DMS53 (cell line): ENCODE measurements at regions not wholly inside any gene's neighbourhood (a gene's known extent, or its start where the extent isn't known, plus 50 kb on each side); places are given as distances from the start of the nearest gene placed in this dataset.

ENCODE experiments used
- DNase-seq: peaks from one replicate; lab custom pipeline; 2025; lab: John Stamatoyannopoulos, UW

DNA sequence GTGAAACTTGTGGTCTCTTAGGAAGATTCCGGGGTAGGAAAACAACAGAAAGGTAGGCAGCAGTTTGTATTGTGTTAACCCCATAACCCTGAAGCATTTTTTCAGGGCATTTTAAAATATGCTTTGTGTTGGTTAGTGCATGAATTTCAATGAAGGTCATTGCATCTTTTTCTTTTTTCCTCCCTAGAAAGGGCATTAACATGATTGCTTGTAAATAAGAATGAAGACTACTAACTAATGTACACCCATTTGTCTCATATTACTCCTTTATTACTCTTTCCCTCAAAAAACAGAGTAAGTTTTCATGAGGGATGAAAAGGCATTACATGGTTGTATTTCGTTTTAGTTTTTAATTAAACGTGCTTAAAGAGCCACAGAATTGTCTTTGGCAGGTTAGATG lies 141.4 kb downstream of the OGFRL1 start:
- DNase-seq, result no peak

DNA sequence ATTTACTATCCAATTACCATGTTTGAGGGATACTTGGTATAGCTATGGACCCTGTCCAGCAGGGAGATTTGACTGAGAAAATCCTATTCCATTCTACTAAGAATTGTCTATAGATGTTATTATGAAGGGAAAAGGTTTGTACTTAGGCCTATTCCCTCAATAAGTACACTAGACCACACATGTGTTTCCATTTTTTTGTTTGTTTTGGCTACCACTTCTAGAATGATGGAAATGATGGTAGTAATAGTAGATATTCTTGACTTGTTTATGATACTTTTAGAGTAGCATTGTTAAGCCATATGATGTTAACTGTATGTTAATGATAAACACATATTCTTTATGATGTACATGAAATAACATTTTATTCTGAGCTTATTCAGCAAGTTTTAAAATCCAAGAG lies 144.8 kb downstream of the OGFRL1 start:
- no peak for DNase-seq

DNA sequence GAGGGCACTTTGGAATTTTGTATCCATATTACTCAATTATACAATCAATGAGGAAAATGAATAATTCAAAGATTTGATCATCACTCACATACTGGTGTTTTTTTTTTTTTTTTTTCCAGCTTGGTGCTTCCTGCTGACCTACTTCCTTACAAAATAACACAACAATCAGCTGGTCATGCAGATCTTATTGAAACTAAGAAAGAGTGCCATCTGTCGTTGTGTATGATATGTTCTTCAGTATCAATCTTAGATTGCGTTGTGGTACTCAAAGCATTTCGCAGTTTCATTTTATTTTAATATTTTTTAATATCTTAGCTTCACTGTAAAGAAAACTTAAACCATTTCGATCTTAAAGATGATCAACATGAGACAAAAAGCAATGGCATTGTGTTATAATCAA lies 155.6 kb downstream of the OGFRL1 start:
- DNase-seq, result peak; percentile 79

DNA sequence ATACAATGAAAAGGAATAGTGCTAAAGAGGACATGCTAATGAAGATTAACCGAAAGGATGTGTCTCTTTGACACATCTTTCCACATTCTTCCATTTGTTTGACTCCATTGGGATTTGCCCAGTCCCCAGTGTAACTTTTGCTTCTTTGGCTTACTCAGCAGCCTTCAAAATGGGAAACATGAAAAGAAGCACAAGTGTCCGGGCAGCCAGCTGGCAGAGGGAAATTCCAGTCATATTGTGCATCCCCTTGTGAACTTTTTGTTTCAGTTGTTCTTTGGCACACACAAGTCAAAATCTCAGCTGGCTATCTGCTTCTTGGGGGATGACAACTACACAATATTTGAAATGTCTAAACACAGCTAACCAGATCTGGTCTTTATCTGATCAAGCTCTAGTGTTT lies 157.4 kb downstream of the OGFRL1 start:
- no peak for DNase-seq

DNA sequence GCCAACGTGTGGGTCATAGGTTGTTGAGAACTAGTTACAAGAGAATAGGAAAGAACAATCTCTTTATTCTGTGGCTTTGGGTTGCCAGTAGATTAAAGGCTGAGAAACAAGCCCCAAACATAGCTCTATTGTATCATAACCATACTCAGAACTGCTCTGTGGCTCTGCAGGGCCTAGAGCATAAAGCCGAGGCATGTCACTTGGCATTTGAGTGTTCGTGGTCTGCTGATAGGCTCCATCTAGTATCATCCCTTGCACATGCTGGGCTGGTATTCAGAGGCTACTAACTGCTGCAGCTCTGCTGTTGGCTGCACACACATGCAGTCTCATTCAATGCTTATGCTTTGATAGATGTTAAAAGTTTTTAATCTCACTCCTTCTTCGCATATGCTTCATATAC lies 157.9 kb downstream of the OGFRL1 start:
- DNase-seq, result peak; percentile 24

DNA sequence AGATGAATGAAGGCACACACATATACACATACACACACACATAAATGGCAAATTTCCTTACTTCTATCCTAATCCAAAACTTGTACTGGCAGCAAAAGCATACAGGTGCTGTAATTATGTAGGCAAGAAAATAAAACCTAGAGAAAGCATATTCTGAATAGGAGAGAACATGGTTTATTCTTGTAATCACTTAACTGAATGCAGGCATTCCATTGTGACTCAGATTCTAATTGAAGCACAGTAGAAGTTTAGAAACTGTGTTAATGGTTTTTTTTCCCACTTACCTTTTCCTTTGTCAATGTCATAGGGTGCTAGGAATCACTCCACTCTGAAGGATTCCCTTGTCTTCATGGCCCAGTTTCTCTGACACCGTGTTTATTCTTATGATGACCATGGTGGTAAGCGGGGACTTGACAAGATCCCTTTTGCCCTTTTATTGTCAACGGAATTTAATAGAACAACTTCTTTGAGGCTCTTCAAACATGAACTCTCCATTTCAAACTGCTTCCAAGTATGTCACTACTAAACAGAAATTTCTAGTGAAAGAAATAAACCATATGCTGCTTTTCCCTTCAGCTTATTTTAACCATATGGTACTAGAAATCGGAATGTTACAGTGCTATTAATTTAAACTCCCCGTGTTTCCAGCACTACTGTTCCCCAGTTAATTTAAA lies 164.2 kb downstream of the OGFRL1 start:
- DNase-seq, result no peak

DNA sequence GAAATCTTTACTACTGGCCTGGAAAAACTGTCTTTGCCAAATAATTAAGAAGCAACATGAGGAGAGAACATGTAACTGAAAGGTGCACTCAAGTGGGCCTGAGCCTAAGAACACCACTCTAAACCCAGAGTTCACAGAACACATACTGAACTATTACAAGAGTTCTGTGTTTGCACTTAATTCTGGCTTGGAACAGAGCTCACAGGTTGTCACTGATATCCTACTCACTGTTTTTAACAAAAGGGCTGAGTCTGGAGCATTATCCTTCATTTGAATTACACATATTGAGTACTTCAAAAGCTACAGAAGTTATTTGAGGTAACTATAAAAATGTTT lies 164.7 kb downstream of the OGFRL1 start:
- no peak for DNase-seq

DNA sequence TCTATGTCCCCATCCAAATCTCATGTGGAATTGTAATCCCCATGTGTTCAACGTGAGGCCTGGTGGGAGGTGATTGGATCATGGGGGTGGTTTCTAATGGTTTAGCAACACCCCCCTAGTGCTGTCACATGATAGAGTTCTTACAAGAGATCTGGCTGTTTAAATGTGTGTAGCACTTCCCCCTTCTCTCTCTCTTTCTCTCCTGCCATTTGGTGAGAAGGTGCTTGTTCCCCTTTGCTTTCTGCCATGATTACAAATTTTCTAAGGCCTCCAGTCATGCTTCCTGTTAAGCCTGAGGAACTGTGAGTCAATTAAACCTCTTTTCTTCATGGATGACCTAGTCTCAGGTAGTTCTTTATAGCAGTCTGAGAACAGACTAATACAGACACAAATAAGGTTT lies 165.4 kb downstream of the OGFRL1 start:
- DNase-seq, result peak; percentile 50

DNA sequence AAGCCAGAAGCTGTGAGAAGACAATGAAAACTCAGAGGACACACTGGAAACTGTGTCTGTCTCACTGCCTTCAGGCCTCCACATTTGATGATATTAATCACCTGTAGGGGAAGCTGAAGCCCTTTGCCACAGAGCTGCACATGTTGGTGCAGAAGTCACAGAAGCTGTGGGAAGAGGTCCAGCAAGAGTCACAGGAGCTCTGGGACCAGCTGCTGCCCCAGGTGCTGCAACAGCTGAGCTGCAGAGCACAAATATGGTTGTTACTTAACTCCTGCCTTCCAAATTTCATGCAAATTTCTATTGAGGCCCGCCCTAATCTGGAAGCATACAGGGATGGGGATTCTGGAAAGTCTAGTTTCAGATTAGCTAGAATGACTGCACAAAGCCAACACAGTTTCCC lies 169.3 kb downstream of the OGFRL1 start:
- peak; percentile 91 for DNase-seq

DNA sequence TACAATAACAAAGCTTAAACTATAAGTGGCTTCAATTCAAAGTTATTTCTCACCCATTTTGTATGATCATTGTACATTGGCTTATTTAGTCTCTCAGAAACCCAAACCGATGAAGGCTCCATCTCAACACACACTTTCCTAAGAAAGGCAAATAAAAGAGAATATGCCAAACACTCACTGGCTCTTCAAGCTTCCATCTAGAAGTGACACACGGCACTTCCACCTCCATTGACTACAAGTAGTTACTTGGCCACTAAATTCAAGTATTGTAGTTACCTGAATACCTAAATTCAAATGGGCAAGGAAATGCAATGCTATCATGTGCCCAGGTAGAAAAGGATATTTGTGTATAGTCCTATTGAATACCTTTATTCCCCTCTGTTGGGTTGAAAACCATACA lies 170.6 kb downstream of the OGFRL1 start:
- DNase-seq, result peak; percentile 89

DNA sequence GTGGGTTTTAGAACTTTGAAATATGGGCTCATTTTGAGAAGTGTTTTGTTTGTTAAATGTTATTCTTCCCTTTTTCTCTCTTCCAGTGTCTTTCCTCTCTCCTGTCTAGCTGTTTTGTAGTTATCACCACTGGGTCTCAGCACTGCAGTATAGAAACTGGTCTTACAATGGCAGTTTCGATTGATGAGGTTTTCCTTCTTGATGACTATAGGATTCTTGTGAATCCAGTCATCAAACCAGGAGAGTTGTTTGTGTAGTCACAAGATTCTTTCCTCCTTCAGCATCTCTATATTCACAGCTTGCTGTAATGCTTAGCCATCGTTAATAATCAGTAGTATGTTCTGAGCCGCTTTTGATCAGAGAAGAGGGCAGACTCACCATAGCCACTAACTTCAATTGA lies 172.3 kb downstream of the OGFRL1 start:
- DNase-seq, result peak; percentile 38

DNA sequence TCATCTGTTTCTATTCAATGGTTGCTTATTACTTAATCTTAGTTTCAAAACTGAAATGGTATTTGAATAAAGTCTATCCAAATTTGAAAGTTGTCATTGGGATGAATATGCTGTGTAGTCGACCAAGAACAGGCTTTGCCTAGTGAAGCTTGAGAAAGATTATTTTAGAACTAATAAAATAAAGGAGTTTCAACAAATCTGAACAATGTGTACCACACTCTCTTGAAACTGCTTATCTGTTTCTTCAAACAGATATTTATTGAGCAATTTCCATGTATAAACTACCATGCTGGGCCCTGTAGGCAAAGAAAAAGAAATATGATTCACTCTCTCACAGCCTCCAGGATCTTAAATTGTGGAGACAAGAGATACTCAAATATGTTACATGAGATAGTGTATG lies 174.4 kb downstream of the OGFRL1 start:
- no peak for DNase-seq

DNA sequence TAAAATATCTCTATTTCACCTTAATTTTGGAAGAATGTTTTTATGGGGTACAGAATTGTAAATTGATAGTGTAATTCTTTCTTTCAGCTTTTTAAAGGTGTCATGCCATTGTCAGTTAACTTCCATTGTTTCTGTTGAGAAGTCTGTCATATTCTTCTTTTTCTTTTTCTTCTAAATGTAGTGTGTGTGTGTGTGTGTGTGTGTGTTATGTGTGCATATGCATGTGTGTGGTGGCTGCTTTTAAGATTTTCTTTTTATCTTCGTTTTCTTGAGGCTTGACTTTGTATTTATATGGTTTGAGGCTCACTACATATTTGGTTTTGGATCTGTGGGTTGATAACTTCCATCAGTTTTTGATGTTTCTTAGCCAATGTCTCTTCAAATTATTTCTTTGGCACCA lies 176.5 kb downstream of the OGFRL1 start:
- peak; percentile 38 for DNase-seq

DNA sequence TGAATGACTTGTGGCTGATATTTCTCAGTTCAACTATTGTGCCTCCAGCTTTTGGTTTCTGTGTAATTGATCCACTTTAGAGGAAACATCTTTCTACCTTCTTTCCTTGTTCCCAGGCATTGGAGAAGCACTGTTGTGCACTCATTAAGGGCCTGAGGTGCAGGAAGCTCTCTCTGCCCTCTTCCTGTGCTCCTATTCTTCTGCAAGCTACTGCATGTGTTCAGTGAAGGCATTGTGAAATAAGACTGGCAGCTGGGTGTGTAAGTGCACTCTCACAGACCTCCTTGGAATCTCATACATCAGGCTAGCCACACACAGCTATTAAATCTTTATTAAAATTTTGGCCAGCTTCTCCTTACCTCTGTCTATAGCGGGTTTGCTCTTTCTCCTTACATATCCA lies 177.8 kb downstream of the OGFRL1 start:
- DNase-seq, result no peak

DNA sequence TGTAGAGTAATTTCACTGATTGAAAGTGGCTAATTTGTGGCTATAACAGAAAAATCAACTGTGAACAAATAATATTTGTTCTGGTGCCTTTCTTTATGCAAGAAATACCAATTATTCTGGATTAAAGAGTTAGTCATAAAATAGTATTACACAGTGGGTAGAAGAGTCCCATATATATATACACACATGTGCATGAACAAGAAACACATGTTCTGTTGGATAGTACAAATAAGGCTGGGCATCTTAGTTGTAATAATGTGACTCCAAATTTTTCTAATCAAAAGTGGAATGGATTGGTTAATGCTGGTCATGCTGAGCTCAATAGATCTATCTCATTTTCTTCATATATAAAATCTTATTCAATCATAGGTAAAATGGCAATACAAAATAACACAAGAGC lies 179.4 kb downstream of the OGFRL1 start:
- DNase-seq, result no peak

DNA sequence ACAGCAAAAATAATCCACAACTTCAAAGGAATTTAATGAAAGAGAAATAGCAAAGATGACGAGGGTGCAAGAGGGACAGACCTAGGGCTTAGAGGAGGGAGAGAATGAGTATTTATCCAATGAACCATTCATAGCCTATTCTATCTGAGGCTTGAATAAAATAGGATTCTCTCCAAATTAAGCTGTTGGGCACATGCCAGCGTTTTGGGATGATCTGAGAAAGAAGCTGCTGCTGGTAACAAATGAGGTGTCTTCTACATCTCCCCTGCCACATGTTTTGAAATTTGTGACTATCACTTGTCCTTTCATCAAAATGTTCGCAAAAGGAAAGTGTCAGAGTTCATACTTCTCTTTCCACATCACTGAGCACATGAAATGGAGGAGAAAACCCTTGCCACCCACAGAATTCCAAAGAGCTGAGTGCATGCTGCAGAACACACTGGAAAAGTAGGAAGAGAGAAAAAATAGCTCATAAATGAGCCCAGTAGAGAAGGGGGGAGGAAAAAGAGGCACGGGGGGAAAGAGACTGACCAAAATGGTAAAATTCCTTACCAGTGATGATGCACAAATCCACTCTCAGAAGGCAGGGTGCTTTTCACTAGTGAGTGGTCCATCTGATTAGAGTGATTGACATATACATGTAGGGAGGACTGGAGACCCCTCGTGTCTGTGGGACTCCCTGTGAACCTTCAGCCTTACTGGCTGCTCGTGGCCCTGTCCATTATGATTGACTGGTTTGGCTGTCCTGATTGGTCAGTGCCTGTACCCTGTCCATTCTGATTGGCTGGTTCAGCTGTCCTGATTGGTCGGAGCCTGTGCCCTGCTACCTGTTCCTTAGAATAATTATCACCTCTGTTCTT lies 180.5 kb downstream of the OGFRL1 start:
- DNase-seq, result no peak

DNA sequence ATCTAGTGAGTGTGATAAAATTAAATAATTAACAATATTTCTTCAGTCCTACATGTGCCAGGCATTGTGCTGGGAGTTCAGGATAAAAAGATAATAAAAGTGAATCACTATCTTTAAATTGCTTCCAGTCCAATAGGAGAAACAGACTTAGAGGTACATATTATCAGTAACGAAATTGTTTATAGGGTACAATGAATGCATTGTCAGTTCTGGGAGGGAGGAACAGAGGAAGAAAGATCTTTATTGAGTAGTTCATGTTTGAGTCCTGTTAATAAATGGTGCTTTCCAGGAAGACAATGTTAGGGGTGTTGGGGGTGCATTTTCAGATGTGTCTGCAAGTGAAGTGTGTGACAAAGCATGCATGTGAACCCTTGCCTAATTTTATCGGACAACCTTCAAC lies 183.1 kb downstream of the OGFRL1 start:
- DNase-seq, result no peak

DNA sequence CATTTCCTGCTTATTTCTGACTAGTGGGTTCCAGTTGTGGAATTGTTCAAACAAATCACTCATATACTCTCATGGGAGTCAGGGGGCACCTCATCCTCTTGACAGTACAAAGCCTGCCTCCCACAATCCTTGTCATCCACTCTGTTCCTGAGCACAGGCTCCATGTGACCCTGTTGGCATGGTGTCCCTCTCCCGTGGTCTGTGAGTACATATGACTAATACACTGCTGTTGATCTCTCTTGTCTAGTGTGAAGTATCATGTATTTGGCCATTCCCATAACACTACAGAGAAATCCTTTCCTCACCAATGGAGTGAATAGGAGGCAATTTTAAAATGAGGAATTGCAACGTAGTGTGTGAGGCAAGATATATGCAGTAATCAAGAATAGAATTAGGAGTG lies 185.3 kb downstream of the OGFRL1 start:
- peak; percentile 94 for DNase-seq

DNA sequence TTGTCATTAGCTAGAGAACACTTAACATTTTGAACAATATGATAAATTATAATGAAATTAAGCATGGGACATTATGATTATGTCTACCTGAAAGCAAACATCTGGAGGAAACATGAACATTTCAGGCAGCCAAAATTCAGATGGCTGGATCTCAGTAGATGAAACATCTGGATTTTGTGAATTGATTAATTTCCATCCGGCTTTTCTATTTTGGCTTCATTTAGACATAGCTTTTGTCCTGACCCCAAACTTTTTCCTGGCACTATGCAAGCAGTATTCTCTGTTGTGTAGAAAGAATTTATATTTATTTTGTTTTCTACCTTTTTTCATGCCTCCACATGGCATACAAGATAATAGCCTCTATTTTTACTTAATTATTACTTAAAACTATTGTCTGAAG lies 186.3 kb downstream of the OGFRL1 start:
- DNase-seq, result no peak

DNA sequence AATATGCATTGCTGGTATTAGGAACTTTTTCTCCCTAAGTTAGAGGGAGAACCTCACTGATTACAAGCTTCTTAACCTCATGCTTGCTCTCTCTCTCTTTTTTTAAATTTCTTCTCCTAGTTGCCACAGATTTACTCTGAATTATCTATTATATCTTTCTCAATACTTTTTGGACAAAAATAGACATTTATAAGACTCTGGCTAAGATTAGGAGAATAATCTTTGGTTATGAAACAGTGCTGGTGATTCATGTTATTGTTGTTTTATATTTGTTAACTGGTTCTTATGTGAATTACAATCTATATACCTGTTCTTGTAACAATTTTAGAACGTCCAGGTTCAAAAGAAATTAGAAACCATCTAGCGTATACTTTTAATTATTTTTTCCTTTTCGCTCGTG lies 187.8 kb downstream of the OGFRL1 start:
- DNase-seq, result no peak

DNA sequence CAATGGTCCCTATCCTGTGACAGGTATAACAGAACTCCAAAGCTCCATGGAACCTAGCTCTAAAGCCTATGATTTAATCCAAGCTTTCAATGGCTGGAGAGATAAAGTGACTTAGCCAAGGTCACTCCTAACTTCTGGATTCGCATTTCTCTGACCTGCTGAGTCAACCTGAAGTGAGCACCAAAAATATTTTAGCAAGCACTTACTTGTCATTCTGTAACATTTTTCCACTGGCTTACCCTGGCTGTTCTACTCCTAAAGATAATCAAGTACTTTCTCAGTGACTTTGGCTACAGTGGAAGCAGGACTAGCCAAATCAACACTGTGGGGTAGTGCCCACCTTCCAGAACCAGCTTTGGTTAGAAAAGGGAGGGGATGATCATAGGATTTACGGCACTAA lies 188.3 kb downstream of the OGFRL1 start:
- no peak for DNase-seq

DNA sequence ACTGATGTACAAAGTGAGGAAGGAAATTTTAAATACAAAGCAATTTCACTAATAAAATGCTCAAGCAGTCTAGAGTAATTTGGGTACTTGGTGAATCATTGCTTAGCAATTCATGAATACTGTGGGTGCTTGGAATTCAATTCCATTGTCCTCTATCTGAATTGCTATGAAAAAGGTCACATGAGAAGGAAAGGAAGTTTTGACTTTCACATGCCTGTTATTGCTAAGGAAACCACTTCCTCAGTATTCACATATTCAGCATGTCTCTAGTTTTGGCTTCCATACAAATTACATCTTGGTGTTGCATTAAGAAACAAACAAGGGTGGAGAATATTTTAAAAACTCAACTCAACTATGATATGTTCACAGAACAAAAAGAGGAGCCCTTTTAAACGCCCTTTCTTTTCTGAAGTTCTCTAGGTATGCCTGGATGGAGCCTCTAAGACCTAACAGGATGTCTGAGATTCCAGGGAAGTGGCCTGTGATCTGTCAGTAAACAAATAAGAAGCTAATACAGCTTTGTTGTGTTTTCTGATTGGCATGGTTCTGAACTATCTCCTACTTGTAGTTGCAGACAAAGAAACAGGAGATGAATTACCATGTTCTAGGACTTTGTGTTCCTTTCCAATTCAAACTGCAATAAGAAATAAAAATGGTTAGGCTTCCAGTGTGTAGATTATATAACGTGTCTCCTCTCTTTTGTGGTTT lies 190.4 kb downstream of the OGFRL1 start:
- DNase-seq, result peak; percentile 42

DNA sequence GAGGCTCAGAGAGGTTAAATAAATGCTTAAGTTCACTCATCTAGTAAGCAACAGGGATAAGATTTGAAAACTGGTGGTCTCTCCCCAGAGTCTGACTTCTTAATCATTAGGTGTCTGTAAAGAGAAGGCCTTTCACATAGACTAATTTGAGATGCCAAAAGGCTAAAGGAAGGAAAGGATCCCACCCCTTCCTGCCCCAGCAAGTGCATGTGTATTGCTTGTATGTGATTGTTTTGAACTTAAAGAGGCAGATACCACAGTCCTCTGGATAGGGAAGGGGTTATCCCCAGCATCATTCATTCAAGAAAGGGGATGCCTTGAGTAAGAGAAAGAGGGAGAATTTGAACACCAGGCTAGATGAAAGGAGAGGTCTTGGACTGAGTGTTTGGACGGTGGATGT lies 192.0 kb downstream of the OGFRL1 start:
- no peak for DNase-seq
